SK-N-SH treated with all-trans-retinoic acid at 6 μM for 48 hours (cell line): ENCODE measurements at regions not wholly inside any gene's neighbourhood (a gene's known extent, or its start where the extent isn't known, plus 50 kb on each side); places are given as distances from the start of the nearest gene placed in this dataset.

Experiments used
- GLIS3 ChIP-seq: fragments of 250-450 bp; sonication (Bioruptor Pico); IDR thresholded peaks from 2 replicates; pipeline ENCODE4 v1.5.0; 2020; ENCODE audit warnings: mild to moderate bottlenecking, moderate library complexity
- PATZ1 ChIP-seq: fragments of 250-450 bp; sonication (Bioruptor Pico); IDR thresholded peaks from 2 replicates; pipeline ENCODE4 v1.8.0; 2020; ENCODE audit warnings: mild to moderate bottlenecking, moderate library complexity, borderline replicate concordance
- SNAI2 ChIP-seq: fragments of 250-450 bp; sonication (Bioruptor Pico); IDR thresholded peaks from 2 replicates; pipeline ENCODE4 v1.5.0; 2020; ENCODE audit warnings: mild to moderate bottlenecking, moderate library complexity
- ZFP30 ChIP-seq: fragments of 450-650 bp; formaldehyde crosslinking; IDR thresholded peaks from 2 replicates; pipeline ENCODE4 v1.5.0; 2022; ENCODE audit warnings: mild to moderate bottlenecking, moderate library complexity

GRCh38 chr12:23474438-23474976, 475.0 kb downstream of the SOX5 start:
- TF ChIP-seq PATZ1 (CRISPR knock-in tag) (no peak), SNAI2 (CRISPR knock-in tag) (no peak), GLIS3 (no peak), ZFP30 (CRISPR knock-in tag) (no peak)
